Breast epithelium (tissue), 4 donors: ENCODE measurements at regions not wholly inside any gene's neighbourhood (a gene's known extent, or its start where the extent isn't known, plus 50 kb on each side); places are given as distances from the start of the nearest gene placed in this dataset.

Experiments used
- DNase-seq, 2 donors: peaks; one replicate each; pipeline ENCODE4 v3.0.0-alpha.2; 2019; ENCODE audit warnings: low spot score in 2 of 2
- H3K27ac ChIP-seq, 2 donors: fragments of 200-600 bp; sonication (generic) in 1 of 2; one replicate each; pipeline ENCODE4 v1.5.1; 2016 to 2019; ENCODE audit warnings: mild to moderate bottlenecking in 1 of 2
- H3K27me3 ChIP-seq, 2 donors: fragments of 200-600 bp; sonication (generic) in 1 of 2; one replicate each; pipeline versions ENCODE4 v1.5.1 to v1.6.0; 2017 to 2019; ENCODE audit warnings: control low read depth in 1 of 2, mild to moderate bottlenecking in 1 of 2
- H3K36me3 ChIP-seq: fragments of 200-600 bp; one replicate; pipeline ENCODE4 v1.5.1; 2019
- H3K4me1 ChIP-seq, 2 donors: fragments of 200-600 bp; sonication (generic); one replicate each; pipeline ENCODE4 v1.5.1; 2016 to 2019; ENCODE audit warnings: control low read depth in 1 of 2
- H3K4me3 ChIP-seq, 3 donors: fragments of 200-600 bp; sonication (generic); 1 replicate in 2 of 3; 2 replicates in 1 of 3; pipeline ENCODE4 v1.5.1; 2016 to 2019; ENCODE audit warnings: mild to moderate bottlenecking in 3 of 3, moderate library complexity in 2 of 3
- H3K9me3 ChIP-seq, 2 donors: fragments of 200-600 bp; sonication (generic) in 1 of 2; one replicate each; pipeline ENCODE4 v1.5.1; 2016 to 2019; ENCODE audit warnings: control low read depth in 1 of 2
- CTCF ChIP-seq, 3 donors: fragments of 450-650 bp; IDR thresholded peaks; one replicate each; pipeline ENCODE4 v1.5.1; 2016 to 2017; ENCODE audit warnings: antibody characterized with exemption in 3 of 3, mild to moderate bottlenecking in 3 of 3, moderate library complexity in 3 of 3
- POLR2A ChIP-seq: fragments of 450-650 bp; IDR thresholded peaks from one replicate; pipeline ENCODE4 v1.6.1; 2016; ENCODE audit warnings: antibody characterized with exemption, mild to moderate bottlenecking, moderate library complexity
- POLR2AphosphoS5 ChIP-seq, 3 donors: sonication (generic); formaldehyde crosslinking; IDR thresholded peaks; one replicate each; pipeline ENCODE4 v1.6.1; 2017; ENCODE audit warnings: antibody characterized with exemption in 3 of 3
- intact Hi-C: fragments of 100-400 bp; cut with DNase I; formaldehyde crosslinking; loops from one replicate; pipeline ENCODE4 v1.15.1; 2023; ENCODE audit warnings: low total_unique reads

- Histone ChIP-seq H3K9me3 (no peaks in the 10 kb centered on the region), H3K36me3 (no peaks in the 10 kb centered on the region), H3K27ac (no peak overlapping the region), H3K27me3 (no peaks in the 10 kb centered on the region), H3K4me1 (no peaks in the 10 kb centered on the region), H3K4me3 (no peak overlapping the region)
- DNase-seq = no peak
- no peak for TF ChIP-seq POLR2AphosphoS5 (IDR thresholded peaks at IDR 0.05)
- no peak for TF ChIP-seq CTCF (IDR thresholded peaks at IDR 0.05)
- TF ChIP-seq POLR2A = no peak
- intact Hi-C loops = no loop called here
These were observed 181.8 kb downstream of the OXSM start for GRCh38 chr3:25971736-25972135.

- Histone ChIP-seq H3K4me1 (no peaks in the 10 kb centered on the region), H3K9me3 (no peaks in the 10 kb centered on the region), H3K27me3 (no peaks in the 10 kb centered on the region), H3K27ac (no peak overlapping the region), H3K4me3 (no peak overlapping the region), H3K36me3 (no peaks in the 10 kb centered on the region)
- intact Hi-C loops = no loop called here
- TF ChIP-seq POLR2A (no peak), CTCF (IDR thresholded peaks at IDR 0.05) (no peak), POLR2AphosphoS5 (IDR thresholded peaks at IDR 0.05) (no peak)
- DNase-seq = no peak
These were observed 183.2 kb downstream of the OXSM start for GRCh38 chr3:25973122-25973521.

GRCh38 chr3:25982756-25983155 lies 192.9 kb downstream of the OXSM start:
- DNase-seq = no peak
- intact Hi-C loops = no loop called here
- no peak for TF ChIP-seq POLR2A
- no peak for TF ChIP-seq CTCF (IDR thresholded peaks at IDR 0.05)
- TF ChIP-seq POLR2AphosphoS5 (IDR thresholded peaks at IDR 0.05) = no peak

GRCh38 chr3:25985621-25986020 lies 195.7 kb downstream of the OXSM start:
- intact Hi-C loops = no loop called here
- TF ChIP-seq POLR2A = no peak
- TF ChIP-seq POLR2AphosphoS5 (IDR thresholded peaks at IDR 0.05) = no peak
- no peak for TF ChIP-seq CTCF (IDR thresholded peaks at IDR 0.05)
- H3K4me1 ChIP-seq = no peaks in the 10 kb centered on the region
- H3K27me3 ChIP-seq = no peaks in the 10 kb centered on the region
- H3K27ac ChIP-seq = no peak overlapping the region
- DNase-seq = no peak
- no peak overlapping the region for H3K4me3 ChIP-seq
- H3K9me3 ChIP-seq = peaks cover 0 to 3% of the 10 kb centered on the region in 2 donors
- no peaks in the 10 kb centered on the region for H3K36me3 ChIP-seq

More at GRCh38 chr3:25982756-25983155, 192.9 kb downstream of the OXSM start:
- Histone ChIP-seq H3K36me3 (no peaks in the 10 kb centered on the region), H3K4me3 (no peak overlapping the region), H3K27me3 (no peaks in the 10 kb centered on the region), H3K9me3 (no peaks in the 10 kb centered on the region), H3K27ac (no peak overlapping the region), H3K4me1 (no peaks in the 10 kb centered on the region)

GRCh38 chr3:25992606-25993005 lies 202.7 kb downstream of the OXSM start:
- intact Hi-C loops = no loop called here
- no peak overlapping the region for H3K27ac ChIP-seq
- H3K4me1 ChIP-seq = no peaks in the 10 kb centered on the region
- no peaks in the 10 kb centered on the region for H3K36me3 ChIP-seq
- no peak overlapping the region for H3K4me3 ChIP-seq
- DNase-seq = no peak
- no peaks in the 10 kb centered on the region for H3K27me3 ChIP-seq
- H3K9me3 ChIP-seq = peaks cover 4 to 32% of the 10 kb centered on the region in 2 donors
- TF ChIP-seq CTCF (IDR thresholded peaks at IDR 0.05) (no peak), POLR2AphosphoS5 (IDR thresholded peaks at IDR 0.05) (no peak), POLR2A (no peak)
